Activated T-cell treated with anti-CD3 and anti-CD28 coated beads, Interleukin-2, amount 50 U/mL, for 72 hours (primary cell): ENCODE measurements at regions not wholly inside any gene's neighbourhood (a gene's known extent, or its start where the extent isn't known, plus 50 kb on each side); places are given as distances from the start of the nearest gene placed in this dataset.

Experiments used
- ATAC-seq, 2 donors: fragments of 150-1000 bp; cut with Tn5 transposase; replicated peaks in 1 of 2; 2 replicates each; pipeline ENCODE4 v1.10.0; 2021; ENCODE audit warnings: moderate library complexity in 2 of 2, mild to moderate bottlenecking in 1 of 2
- DNase-seq, 2 donors: peaks; one replicate each; pipeline ENCODE4 v3.0.0; 2021 to 2022; ENCODE audit warnings: mixed read lengths in 1 of 2
- H3K27ac Mint-ChIP-seq: one replicate; pipeline ENCODE4 v1.8.0; 2022; ENCODE audit warnings: mild to moderate bottlenecking, moderate library complexity, mixed read lengths
- H3K27me3 Mint-ChIP-seq: one replicate; pipeline ENCODE4 v1.8.0; 2022; ENCODE audit warnings: low read depth, mixed read lengths
- H3K36me3 Mint-ChIP-seq, 2 donors: one replicate each; pipeline ENCODE4 v1.8.0; 2022; ENCODE audit warnings: mixed read lengths in 2 of 2, mild to moderate bottlenecking in 1 of 2; ENCODE audit not compliant: insufficient read depth in 2 of 2
- H3K4me1 Mint-ChIP-seq: one replicate; pipeline ENCODE4 v1.8.0; 2022; ENCODE audit warnings: low read depth, mixed read lengths
- H3K4me3 Mint-ChIP-seq, 2 donors: one replicate each; pipeline ENCODE4 v1.8.0; 2022; ENCODE audit warnings: mild to moderate bottlenecking in 2 of 2, mixed read lengths in 2 of 2, moderate library complexity in 2 of 2
- H3K9me3 Mint-ChIP-seq, 2 donors: one replicate each; pipeline ENCODE4 v1.8.0; 2022; ENCODE audit warnings: mixed read lengths in 2 of 2

DNA sequence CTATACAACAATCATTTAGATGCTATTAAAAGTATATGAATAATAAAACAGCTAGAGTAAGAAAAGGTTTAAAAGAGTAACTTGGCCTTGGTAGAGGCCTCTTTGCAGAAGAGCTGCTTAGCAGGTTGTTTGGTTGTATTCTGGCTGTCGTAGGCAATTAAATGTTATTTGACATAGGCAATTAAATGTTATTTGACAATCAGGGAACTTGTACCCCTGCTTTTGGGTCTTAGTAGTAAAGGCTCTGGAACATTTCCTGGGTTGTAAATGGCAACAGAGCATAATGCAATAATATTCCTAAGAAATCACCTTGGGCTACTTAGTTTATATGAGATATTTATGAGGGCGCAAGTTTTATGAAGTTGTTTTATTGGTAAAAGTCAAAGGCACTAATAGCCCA is 84.4 kb upstream of the SLC28A3 start:
- Mint-ChIP-seq H3K9me3 (peaks cover 3 to 5% of the 10 kb centered on the region in 2 donors), H3K27me3 (peaks cover 7% of the 10 kb centered on the region), H3K4me3 (no peak overlapping the region), H3K4me1 (no peaks in the 10 kb centered on the region), H3K27ac (no peak overlapping the region), H3K36me3 (no peaks in the 10 kb centered on the region)
- DNase-seq = no peak
- no peak for ATAC-seq

GRCh38 chr9:84432746-84433145 is 92.2 kb upstream of the SLC28A3 start:
- no peak overlapping the region for H3K27ac Mint-ChIP-seq

GRCh38 chr9:84435902-84436301 is 95.3 kb upstream of the SLC28A3 start:
- H3K27me3 Mint-ChIP-seq = no peaks in the 10 kb centered on the region
- no peaks in the 10 kb centered on the region for H3K4me1 Mint-ChIP-seq
- H3K9me3 Mint-ChIP-seq = no peaks in the 10 kb centered on the region
- no peaks in the 10 kb centered on the region for H3K36me3 Mint-ChIP-seq
- H3K4me3 Mint-ChIP-seq = no peak overlapping the region
- H3K27ac Mint-ChIP-seq = no peak overlapping the region
- ATAC-seq (no peak), DNase-seq (no peak)

More at GRCh38 chr9:84432746-84433145, 92.2 kb upstream of the SLC28A3 start:
- Mint-ChIP-seq H3K36me3 (no peaks in the 10 kb centered on the region), H3K4me3 (no peak overlapping the region), H3K27me3 (no peaks in the 10 kb centered on the region), H3K9me3 (no peaks in the 10 kb centered on the region), H3K4me1 (no peaks in the 10 kb centered on the region)
- DNase-seq = no peak
- no peak for ATAC-seq

- no peaks in the 10 kb centered on the region for H3K36me3 Mint-ChIP-seq
- no peak for DNase-seq
- no peaks in the 10 kb centered on the region for H3K27me3 Mint-ChIP-seq
- no peaks in the 10 kb centered on the region for H3K4me1 Mint-ChIP-seq
- no peak overlapping the region for H3K4me3 Mint-ChIP-seq
- no peaks in the 10 kb centered on the region for H3K9me3 Mint-ChIP-seq
- ATAC-seq = no peak
- H3K27ac Mint-ChIP-seq = no peak overlapping the region
These were observed 96.0 kb upstream of the SLC28A3 start for GRCh38 chr9:84436386-84437109.

GRCh38 chr9:84438391-84438790 is 97.8 kb upstream of the SLC28A3 start:
- H3K9me3 Mint-ChIP-seq = no peaks in the 10 kb centered on the region
- H3K27me3 Mint-ChIP-seq = no peaks in the 10 kb centered on the region
- no peak overlapping the region for H3K27ac Mint-ChIP-seq
- no peaks in the 10 kb centered on the region for H3K36me3 Mint-ChIP-seq
- no peaks in the 10 kb centered on the region for H3K4me1 Mint-ChIP-seq
- H3K4me3 Mint-ChIP-seq = no peak overlapping the region
- ATAC-seq (no peak), DNase-seq (no peak)

GRCh38 chr9:84439250-84439649 is 98.7 kb upstream of the SLC28A3 start:
- ATAC-seq (no peak), DNase-seq (no peak)
- H3K4me1 Mint-ChIP-seq = no peaks in the 10 kb centered on the region
- no peaks in the 10 kb centered on the region for H3K27me3 Mint-ChIP-seq
- no peaks in the 10 kb centered on the region for H3K9me3 Mint-ChIP-seq
- no peaks in the 10 kb centered on the region for H3K36me3 Mint-ChIP-seq
- H3K27ac Mint-ChIP-seq = no peak overlapping the region
- H3K4me3 Mint-ChIP-seq = no peak overlapping the region

GRCh38 chr9:84442712-84443111 is 102.2 kb upstream of the SLC28A3 start:
- no peaks in the 10 kb centered on the region for H3K9me3 Mint-ChIP-seq
- H3K27me3 Mint-ChIP-seq = peaks cover 5% of the 10 kb centered on the region
- H3K27ac Mint-ChIP-seq = no peak overlapping the region
- no peaks in the 10 kb centered on the region for H3K4me1 Mint-ChIP-seq
- ATAC-seq (no peak), DNase-seq (no peak)
- H3K36me3 Mint-ChIP-seq = no peaks in the 10 kb centered on the region
- H3K4me3 Mint-ChIP-seq = no peak overlapping the region

DNA sequence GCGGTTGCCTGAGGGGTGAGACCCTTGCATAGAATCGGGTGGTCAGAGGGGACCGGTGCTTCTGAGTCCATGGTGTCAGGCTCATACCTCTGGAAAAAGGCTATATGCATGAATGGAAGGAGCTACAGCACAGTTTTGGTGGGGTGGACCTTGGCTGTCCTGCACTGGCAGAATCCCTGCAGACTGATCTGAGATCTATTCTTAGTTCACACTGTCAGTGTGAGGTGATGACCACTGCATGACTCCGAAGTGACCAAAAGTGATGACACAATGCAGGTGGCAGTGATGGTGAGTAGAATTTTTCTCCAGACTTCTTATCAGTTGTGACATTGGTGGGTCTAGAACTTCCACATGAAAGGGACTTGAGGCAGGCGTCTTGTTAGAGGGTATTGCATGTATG is 105.2 kb upstream of the SLC28A3 start:
- Mint-ChIP-seq H3K27ac (no peak overlapping the region), H3K36me3 (no peaks in the 10 kb centered on the region), H3K4me3 (no peak overlapping the region), H3K27me3 (peaks cover 5% of the 10 kb centered on the region), H3K4me1 (no peaks in the 10 kb centered on the region), H3K9me3 (no peaks in the 10 kb centered on the region)
- no peak for ATAC-seq
- DNase-seq = no peak

DNA sequence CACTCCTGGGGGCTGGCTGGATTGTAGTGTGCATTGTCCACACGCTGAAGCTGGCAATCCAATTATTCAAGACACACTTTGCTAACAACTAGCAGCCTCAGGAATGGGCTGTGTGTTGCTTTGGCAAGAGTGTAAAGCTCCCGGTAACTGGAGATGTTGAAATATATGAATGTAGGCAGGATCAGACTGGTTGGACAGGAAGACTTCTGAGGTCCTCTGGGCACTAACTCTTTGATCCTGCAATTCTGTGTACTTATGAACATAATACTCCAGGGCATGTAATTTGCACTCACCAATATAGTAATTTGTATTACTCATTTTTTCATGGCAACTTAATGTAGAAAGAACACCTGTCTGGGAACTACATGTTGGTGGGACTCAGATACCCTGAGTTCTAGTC is 106.7 kb upstream of the SLC28A3 start:
- ATAC-seq = no peak
- no peak overlapping the region for H3K4me3 Mint-ChIP-seq
- no peaks in the 10 kb centered on the region for H3K4me1 Mint-ChIP-seq

DNA sequence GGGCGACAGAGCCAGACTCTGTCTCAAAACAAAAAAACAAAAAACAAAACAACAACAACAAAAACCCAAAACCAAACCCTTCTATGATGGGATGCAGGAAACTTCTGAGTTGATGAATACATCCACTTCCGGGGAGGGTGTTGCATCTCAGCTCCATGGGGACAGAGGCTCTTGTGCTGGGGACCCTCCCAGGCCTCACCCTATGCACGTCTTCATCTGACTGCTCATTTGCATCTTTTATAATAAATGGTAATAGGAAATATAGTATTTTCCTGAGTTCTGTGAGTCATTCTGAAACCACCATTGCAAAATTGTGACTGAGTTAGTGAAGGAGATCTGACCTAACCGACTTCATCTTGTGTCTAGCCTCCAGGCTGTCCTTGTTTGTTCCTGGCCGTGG is 109.5 kb upstream of the SLC28A3 start:
- H3K27me3 Mint-ChIP-seq = peaks cover 5% of the 10 kb centered on the region
- ATAC-seq (no peak), DNase-seq (no peak)
- H3K4me3 Mint-ChIP-seq = no peak overlapping the region
- H3K4me1 Mint-ChIP-seq = no peaks in the 10 kb centered on the region
- H3K36me3 Mint-ChIP-seq = no peaks in the 10 kb centered on the region
- H3K9me3 Mint-ChIP-seq = peaks cover 0 to 2% of the 10 kb centered on the region in 2 donors
- no peak overlapping the region for H3K27ac Mint-ChIP-seq

More for the DNA sequence above, 106.7 kb upstream of the SLC28A3 start:
- Mint-ChIP-seq H3K27me3 (peaks cover 5% of the 10 kb centered on the region), H3K36me3 (no peaks in the 10 kb centered on the region), H3K9me3 (peaks cover 0 to 2% of the 10 kb centered on the region in 2 donors), H3K27ac (no peak overlapping the region)
- DNase-seq = no peak

DNA sequence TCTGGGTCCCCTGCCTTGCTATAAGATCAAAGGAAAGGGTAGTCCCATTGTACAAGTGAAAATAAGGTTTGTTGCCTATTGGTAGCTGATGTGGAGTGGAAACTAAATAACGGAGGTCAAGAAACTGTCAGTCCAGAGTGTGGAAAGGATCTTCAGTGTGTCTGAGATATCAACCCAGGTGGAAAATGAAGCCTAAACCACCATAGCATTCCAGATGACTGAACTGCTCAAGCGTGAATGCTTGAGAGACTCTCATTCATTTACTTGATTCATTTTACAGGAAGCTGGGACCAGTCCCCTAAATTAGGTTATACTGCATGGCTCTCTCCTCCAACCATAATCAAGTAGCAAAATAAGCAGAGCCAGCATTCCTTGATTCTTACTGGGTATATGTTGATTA is 116.0 kb upstream of the SLC28A3 start:
- no peaks in the 10 kb centered on the region for H3K4me1 Mint-ChIP-seq
- ATAC-seq = no peak
- H3K9me3 Mint-ChIP-seq = peaks cover 0 to 2% of the 10 kb centered on the region in 2 donors
- no peaks in the 10 kb centered on the region for H3K27me3 Mint-ChIP-seq
- no peak overlapping the region for H3K4me3 Mint-ChIP-seq
- H3K27ac Mint-ChIP-seq = no peak overlapping the region
- DNase-seq = no peak
- H3K36me3 Mint-ChIP-seq = no peaks in the 10 kb centered on the region

GRCh38 chr9:84460695-84461094 is 120.1 kb upstream of the SLC28A3 start:
- no peaks in the 10 kb centered on the region for H3K9me3 Mint-ChIP-seq
- no peak overlapping the region for H3K4me3 Mint-ChIP-seq
- no peak for ATAC-seq
- no peak overlapping the region for H3K27ac Mint-ChIP-seq
- H3K27me3 Mint-ChIP-seq = no peaks in the 10 kb centered on the region
- H3K4me1 Mint-ChIP-seq = no peaks in the 10 kb centered on the region
- H3K36me3 Mint-ChIP-seq = no peaks in the 10 kb centered on the region
- no peak for DNase-seq

DNA sequence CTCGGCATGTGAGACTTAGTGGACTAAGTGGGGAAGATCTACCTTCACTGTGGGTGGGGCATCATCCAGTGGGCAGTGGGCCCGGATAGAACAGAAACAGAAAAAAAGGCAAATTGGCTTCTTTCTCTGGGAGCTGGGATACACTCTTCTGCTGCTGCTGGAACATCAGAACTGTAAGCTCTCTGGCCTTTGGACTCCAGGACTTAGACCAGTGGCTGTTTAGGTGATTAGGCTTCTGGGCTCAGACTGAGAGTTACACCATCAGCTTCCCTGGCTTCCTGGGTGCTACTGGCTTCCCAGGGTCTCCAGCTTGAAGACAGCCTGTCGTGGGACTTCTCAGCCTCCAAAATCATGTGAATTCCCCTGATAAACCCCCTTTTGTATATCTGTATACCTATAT is 122.7 kb upstream of the SLC28A3 start:
- no peak for ATAC-seq
- H3K36me3 Mint-ChIP-seq = no peaks in the 10 kb centered on the region
- no peak for DNase-seq

GRCh38 chr9:84466580-84467285 is 126.2 kb upstream of the SLC28A3 start:
- no peaks in the 10 kb centered on the region for H3K27me3 Mint-ChIP-seq
- ATAC-seq = no peak
- H3K27ac Mint-ChIP-seq = no peak overlapping the region
- H3K36me3 Mint-ChIP-seq = no peaks in the 10 kb centered on the region
- peaks cover 0 to 2% of the 10 kb centered on the region in 2 donors for H3K9me3 Mint-ChIP-seq
- H3K4me3 Mint-ChIP-seq = no peak overlapping the region
- no peaks in the 10 kb centered on the region for H3K4me1 Mint-ChIP-seq
- no peak for DNase-seq

More for the DNA sequence above, 122.7 kb upstream of the SLC28A3 start:
- peaks cover 0 to 2% of the 10 kb centered on the region in 2 donors for H3K9me3 Mint-ChIP-seq
- no peak overlapping the region for H3K4me3 Mint-ChIP-seq
- no peaks in the 10 kb centered on the region for H3K4me1 Mint-ChIP-seq
- H3K27me3 Mint-ChIP-seq = no peaks in the 10 kb centered on the region
- no peak overlapping the region for H3K27ac Mint-ChIP-seq
